Activated B cell treated with CpG ODN at 0.5 μM for 24 hours (primary cell): ENCODE measurements at regions not wholly inside any gene's neighbourhood (a gene's known extent, or its start where the extent isn't known, plus 50 kb on each side); places are given as distances from the start of the nearest gene placed in this dataset.

ENCODE experiments used
- ATAC-seq: fragments of 200-7000 bp; cut with Tn5 transposase; one replicate; pipeline ENCODE4 v1.10.0; 2021; ENCODE audit warnings: low read depth, mild to moderate bottlenecking, moderate library complexity
- CTCF ChIA-PET: fragments of 350-600 bp; sonication (Branson Sonifier 250); formaldehyde crosslinking; loops from one replicate; lab custom pipeline; 2021; ENCODE audit warnings: antibody characterized with exemption; lab: Charles Lee
- POLR2A ChIA-PET: fragments of 350-600 bp; sonication (Branson Sonifier 250); formaldehyde crosslinking; loops from one replicate; lab custom pipeline; 2021; ENCODE audit warnings: antibody characterized with exemption; lab: Charles Lee
- DNase-seq: peaks from one replicate; pipeline ENCODE4 v3.0.0; 2022
- H3K27ac Mint-ChIP-seq: one replicate; pipeline ENCODE4 v1.8.0; 2020; ENCODE audit warnings: mixed read lengths
- H3K27me3 Mint-ChIP-seq: one replicate; pipeline ENCODE4 v1.8.0; 2021; ENCODE audit warnings: mixed read lengths
- H3K36me3 Mint-ChIP-seq: one replicate; pipeline ENCODE4 v1.8.0; 2021; ENCODE audit warnings: low read depth, mixed read lengths
- H3K4me1 Mint-ChIP-seq: one replicate; pipeline ENCODE4 v1.8.0; 2021; ENCODE audit warnings: mixed read lengths
- H3K4me3 Mint-ChIP-seq: one replicate; pipeline ENCODE4 v1.8.0; 2020; ENCODE audit warnings: mild to moderate bottlenecking, mixed read lengths
- H3K9me3 Mint-ChIP-seq: one replicate; pipeline ENCODE4 v1.8.0; 2020; ENCODE audit warnings: mixed read lengths
- intact Hi-C: fragments of 100-400 bp; cut with micrococcal nuclease; formaldehyde crosslinking; loops from one replicate; pipeline ENCODE4 v1.15.1; 2024
- TF ChIP-seq, protein P1 (sequence below): fragments of 200-600 bp; IDR thresholded peaks from one replicate; pipeline ENCODE4 v1.8.0; 2022; ENCODE audit warnings: antibody characterized with exemption, mild to moderate bottlenecking

GRCh38 chr2:200186002-200186401 lies 120.5 kb upstream of the SPATS2L start:
- H3K27me3 Mint-ChIP-seq: peaks cover 13% of the 10 kb centered on the region
- CTCF ChIA-PET: no interaction called here
- no peaks in the 10 kb centered on the region for H3K9me3 Mint-ChIP-seq
- H3K4me3 Mint-ChIP-seq: no peak overlapping the region
- ATAC-seq (no peak), DNase-seq (no peak)
- no peaks in the 10 kb centered on the region for H3K36me3 Mint-ChIP-seq
- POLR2A ChIA-PET: no interaction called here
- intact Hi-C loops: no loop called here
- TF ChIP-seq, protein P1, sequence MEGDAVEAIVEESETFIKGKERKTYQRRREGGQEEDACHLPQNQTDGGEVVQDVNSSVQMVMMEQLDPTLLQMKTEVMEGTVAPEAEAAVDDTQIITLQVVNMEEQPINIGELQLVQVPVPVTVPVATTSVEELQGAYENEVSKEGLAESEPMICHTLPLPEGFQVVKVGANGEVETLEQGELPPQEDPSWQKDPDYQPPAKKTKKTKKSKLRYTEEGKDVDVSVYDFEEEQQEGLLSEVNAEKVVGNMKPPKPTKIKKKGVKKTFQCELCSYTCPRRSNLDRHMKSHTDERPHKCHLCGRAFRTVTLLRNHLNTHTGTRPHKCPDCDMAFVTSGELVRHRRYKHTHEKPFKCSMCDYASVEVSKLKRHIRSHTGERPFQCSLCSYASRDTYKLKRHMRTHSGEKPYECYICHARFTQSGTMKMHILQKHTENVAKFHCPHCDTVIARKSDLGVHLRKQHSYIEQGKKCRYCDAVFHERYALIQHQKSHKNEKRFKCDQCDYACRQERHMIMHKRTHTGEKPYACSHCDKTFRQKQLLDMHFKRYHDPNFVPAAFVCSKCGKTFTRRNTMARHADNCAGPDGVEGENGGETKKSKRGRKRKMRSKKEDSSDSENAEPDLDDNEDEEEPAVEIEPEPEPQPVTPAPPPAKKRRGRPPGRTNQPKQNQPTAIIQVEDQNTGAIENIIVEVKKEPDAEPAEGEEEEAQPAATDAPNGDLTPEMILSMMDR: no peak
- H3K4me1 Mint-ChIP-seq: no peaks in the 10 kb centered on the region
- H3K27ac Mint-ChIP-seq: no peak overlapping the region

DNA sequence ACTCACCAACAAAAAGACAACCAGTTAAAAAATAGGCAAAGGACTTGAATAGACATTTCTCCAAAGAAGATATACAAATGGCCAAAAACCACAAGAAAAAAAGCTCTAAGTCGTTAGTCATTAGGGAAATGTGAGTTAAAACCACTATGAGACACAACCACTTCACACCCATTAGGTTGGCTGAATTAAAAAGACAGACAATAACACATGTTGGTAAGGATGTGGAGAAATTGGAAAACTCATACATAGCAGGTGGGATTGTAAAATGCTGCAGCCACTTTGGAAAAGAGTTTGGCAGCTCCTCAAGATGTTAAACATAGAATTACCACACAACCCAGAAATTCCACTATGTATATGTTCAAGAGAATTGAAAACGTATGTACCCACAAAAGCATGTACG lies 117.6 kb upstream of the SPATS2L start:
- Mint-ChIP-seq H3K4me1 (no peaks in the 10 kb centered on the region), H3K27me3 (peaks cover 18% of the 10 kb centered on the region), H3K9me3 (no peaks in the 10 kb centered on the region), H3K4me3 (no peak overlapping the region), H3K36me3 (no peaks in the 10 kb centered on the region), H3K27ac (no peak overlapping the region)
- no peak for DNase-seq
- ChIA-PET CTCF (no interaction called here), POLR2A (no interaction called here)
- ATAC-seq: no peak
- TF ChIP-seq, protein P1: no peak
- intact Hi-C loops: no loop called here

DNA sequence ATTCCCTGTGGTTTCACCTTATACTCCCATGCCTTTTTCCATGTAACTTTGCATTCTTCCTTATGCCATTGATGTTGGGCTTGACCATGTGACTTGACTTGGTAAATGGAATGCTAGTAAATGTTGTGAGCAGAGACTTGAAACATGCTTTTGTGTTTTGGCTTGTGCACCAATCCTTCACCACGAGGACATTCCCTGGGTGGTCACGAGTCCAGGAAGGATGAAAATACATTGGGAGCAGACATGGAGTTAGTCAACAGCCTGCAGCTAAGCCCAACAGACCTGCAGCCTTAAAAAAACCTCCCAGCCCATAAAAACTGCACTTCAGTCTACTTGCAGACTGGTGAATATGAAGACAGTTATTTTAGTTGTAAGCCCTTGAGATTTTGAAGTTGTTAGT lies 116.5 kb upstream of the SPATS2L start:
- H3K27ac Mint-ChIP-seq: no peak overlapping the region
- POLR2A ChIA-PET: no interaction called here
- TF ChIP-seq, protein P1: no peak
- no peaks in the 10 kb centered on the region for H3K36me3 Mint-ChIP-seq
- CTCF ChIA-PET: no interaction called here
- ATAC-seq (no peak), DNase-seq (no peak)
- intact Hi-C loops: no loop called here
- no peaks in the 10 kb centered on the region for H3K9me3 Mint-ChIP-seq
- peaks cover 16% of the 10 kb centered on the region for H3K27me3 Mint-ChIP-seq
- no peak overlapping the region for H3K4me3 Mint-ChIP-seq
- H3K4me1 Mint-ChIP-seq: no peaks in the 10 kb centered on the region

DNA sequence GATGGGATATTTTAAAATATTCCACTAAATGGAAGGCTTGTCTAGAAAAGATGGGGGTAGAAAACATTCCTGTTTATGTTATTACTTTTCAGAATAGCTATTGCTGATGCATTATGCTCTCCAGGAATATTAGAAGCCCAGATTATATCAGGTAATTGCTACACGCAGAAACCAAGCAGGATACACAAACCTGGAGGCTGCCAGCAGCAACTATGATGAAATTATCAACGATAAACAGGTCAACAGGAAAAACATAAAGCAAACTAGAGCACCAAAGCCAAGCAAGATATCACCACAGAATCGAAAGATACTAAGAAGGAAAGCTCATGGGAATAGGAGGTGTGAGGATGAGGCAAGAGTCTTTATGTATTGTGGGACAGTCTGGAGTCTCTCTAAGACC lies 113.2 kb upstream of the SPATS2L start:
- ATAC-seq (no peak), DNase-seq (no peak)
- TF ChIP-seq, protein P1: no peak
- ChIA-PET POLR2A (no interaction called here), CTCF (no interaction called here)
- H3K9me3 Mint-ChIP-seq: no peaks in the 10 kb centered on the region
- peaks cover 21% of the 10 kb centered on the region for H3K27me3 Mint-ChIP-seq
- H3K4me3 Mint-ChIP-seq: no peak overlapping the region
- H3K27ac Mint-ChIP-seq: no peak overlapping the region
- H3K4me1 Mint-ChIP-seq: no peaks in the 10 kb centered on the region
- no peaks in the 10 kb centered on the region for H3K36me3 Mint-ChIP-seq
- intact Hi-C loops: no loop called here

DNA sequence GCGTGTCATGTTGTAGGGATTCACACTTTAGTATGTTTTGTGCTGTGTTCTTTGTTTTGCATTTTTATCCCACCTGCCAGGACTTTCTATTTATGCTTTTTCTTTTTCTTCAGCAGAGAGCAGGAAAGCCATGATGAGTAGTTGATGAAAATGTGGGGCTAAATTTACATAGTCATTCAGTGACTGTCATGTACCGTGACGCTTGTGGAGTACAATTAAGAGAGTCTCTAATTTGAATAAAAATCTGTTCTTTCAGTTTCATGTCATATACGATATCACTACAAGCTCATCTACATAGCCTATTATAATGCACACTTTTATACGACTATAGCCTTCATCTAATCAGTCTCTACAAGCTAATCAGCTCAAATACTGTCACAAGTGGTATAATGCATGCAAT lies 112.7 kb upstream of the SPATS2L start:
- ATAC-seq (no peak), DNase-seq (no peak)
- Mint-ChIP-seq H3K9me3 (no peaks in the 10 kb centered on the region), H3K4me3 (no peak overlapping the region), H3K27me3 (peaks cover 18% of the 10 kb centered on the region), H3K4me1 (no peaks in the 10 kb centered on the region), H3K36me3 (no peaks in the 10 kb centered on the region), H3K27ac (no peak overlapping the region)
- POLR2A ChIA-PET: no interaction called here
- TF ChIP-seq, protein P1: no peak
- CTCF ChIA-PET: no interaction called here
- intact Hi-C loops: no loop called here
